H1 (cell line): ENCODE measurements at regions not wholly inside any gene's neighbourhood (a gene's known extent, or its start where the extent isn't known, plus 50 kb on each side); places are given as distances from the start of the nearest gene placed in this dataset.

Experiments
- ATF2 ChIP-seq: IDR thresholded peaks from 2 replicates; pipeline ENCODE4 v1.6.1; 2012; ENCODE audit warnings: low read length, inconsistent platforms
- NANOG ChIP-seq: IDR thresholded peaks from 2 replicates; pipeline ENCODE4 v1.6.1; 2011; ENCODE audit warnings: low read length, low read depth, mild to moderate bottlenecking, inconsistent platforms; ENCODE audit not compliant: insufficient read depth, poor library complexity, severe bottlenecking
- PHF8 ChIP-seq: fragments of 200-600 bp; sonication (generic); conservative IDR thresholded peaks from 2 replicates; pipeline ENCODE4 v1.7.1; 2012; ENCODE audit warnings: low read depth, mild to moderate bottlenecking, inconsistent platforms, low read length, moderate library complexity
- POLR2A ChIP-seq, 2 experiments: IDR thresholded peaks; 1 replicate in 1 of 2; 2 replicates in 1 of 2; pipeline ENCODE4 v1.6.1; 2011; ENCODE audit warnings: low read depth in 2 of 2, low read length in 2 of 2, mild to moderate bottlenecking in 2 of 2; ENCODE audit errors: control extremely low read depth in 1 of 2
- POLR2AphosphoS5 ChIP-seq: IDR thresholded peaks from 2 replicates; pipeline ENCODE4 v1.6.1; 2011; ENCODE audit warnings: low read depth, low read length
- SRF ChIP-seq: IDR thresholded peaks from 2 replicates; pipeline ENCODE4 v1.6.1; 2011; ENCODE audit warnings: mild to moderate bottlenecking, low read depth, low read length, moderate library complexity
- ZNF274 ChIP-seq: IDR thresholded peaks from 2 replicates; pipeline ENCODE4 v1.7.0; 2012; ENCODE audit warnings: low read length, borderline replicate concordance; ENCODE audit errors: extremely low read depth
- TF ChIP-seq, protein P1 (sequence below), 3 experiments: IDR thresholded peaks; 1 replicate in 2 of 3; 2 replicates in 1 of 3; pipeline versions ENCODE4 v1.5.1 to v1.6.1; 2011; ENCODE audit warnings: low read length in 3 of 3, mild to moderate bottlenecking in 3 of 3, inconsistent platforms in 2 of 3, low read depth in 1 of 3, moderate library complexity in 1 of 3; ENCODE audit not compliant: insufficient read depth in 1 of 3; ENCODE audit errors: control extremely low read depth in 1 of 3

DNA sequence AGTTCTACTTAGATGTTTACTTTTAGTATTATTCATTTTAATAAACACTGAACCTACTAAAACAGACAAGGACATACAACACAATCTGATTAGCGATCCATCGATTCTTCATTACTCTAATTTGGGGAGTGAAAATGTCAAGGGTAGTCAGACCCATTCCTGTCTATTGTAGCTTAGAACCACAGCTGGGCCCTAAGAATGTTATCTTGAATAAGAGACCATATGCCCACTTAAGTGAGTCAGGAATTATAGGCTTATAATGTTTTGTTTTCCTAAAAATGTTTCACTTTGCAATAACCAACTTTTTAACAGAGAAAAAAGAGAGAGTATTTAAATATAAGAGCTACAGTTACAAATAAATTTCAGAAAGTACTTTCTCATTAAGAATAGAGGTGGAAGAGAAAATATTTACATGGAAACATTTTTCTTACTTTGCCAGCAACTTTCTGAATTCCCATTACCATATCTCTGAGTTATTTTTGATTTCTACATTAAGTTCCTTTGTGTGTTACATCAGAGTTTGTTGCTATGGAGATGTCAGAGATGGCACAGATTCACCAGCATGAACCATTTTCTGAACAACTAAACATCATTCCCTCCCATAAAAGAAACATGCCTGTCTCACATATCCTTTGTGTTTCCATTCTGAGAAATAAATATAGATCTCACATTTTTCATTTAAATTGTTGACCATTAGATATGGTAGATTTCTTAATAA, 75.4 kb upstream of the SLC13A1 start:
- no peak for TF ChIP-seq ZNF274
- TF ChIP-seq POLR2A (IDR thresholded peaks at IDR 0.05; ENCODE audit: control extremely low read depth in 1 of 2, low read depth in 2 of 2, low read length in 2 of 2), result no peak
- TF ChIP-seq SRF, result no peak
- no peak for TF ChIP-seq POLR2AphosphoS5
- TF ChIP-seq, protein P1, sequence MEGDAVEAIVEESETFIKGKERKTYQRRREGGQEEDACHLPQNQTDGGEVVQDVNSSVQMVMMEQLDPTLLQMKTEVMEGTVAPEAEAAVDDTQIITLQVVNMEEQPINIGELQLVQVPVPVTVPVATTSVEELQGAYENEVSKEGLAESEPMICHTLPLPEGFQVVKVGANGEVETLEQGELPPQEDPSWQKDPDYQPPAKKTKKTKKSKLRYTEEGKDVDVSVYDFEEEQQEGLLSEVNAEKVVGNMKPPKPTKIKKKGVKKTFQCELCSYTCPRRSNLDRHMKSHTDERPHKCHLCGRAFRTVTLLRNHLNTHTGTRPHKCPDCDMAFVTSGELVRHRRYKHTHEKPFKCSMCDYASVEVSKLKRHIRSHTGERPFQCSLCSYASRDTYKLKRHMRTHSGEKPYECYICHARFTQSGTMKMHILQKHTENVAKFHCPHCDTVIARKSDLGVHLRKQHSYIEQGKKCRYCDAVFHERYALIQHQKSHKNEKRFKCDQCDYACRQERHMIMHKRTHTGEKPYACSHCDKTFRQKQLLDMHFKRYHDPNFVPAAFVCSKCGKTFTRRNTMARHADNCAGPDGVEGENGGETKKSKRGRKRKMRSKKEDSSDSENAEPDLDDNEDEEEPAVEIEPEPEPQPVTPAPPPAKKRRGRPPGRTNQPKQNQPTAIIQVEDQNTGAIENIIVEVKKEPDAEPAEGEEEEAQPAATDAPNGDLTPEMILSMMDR (IDR thresholded peaks at IDR 0.05; ENCODE audit: control extremely low read depth in 1 of 3, insufficient read depth in 1 of 3, low read depth in 1 of 3, low read length in 3 of 3), result no peak
- TF ChIP-seq PHF8, result no peak
- no peak for TF ChIP-seq NANOG
- no peak for TF ChIP-seq ATF2
